Adrenal gland (tissue), 9 donors: ENCODE measurements at regions not wholly inside any gene's neighbourhood (a gene's known extent, or its start where the extent isn't known, plus 50 kb on each side); places are given as distances from the start of the nearest gene placed in this dataset.

Experiments used
- DNase-seq, 7 donors: peaks; one replicate each; pipeline ENCODE4 v3.0.0-alpha.2; 2019 to 2020
- H3K27ac ChIP-seq, 5 donors: fragments of 200-600 bp; sonication (generic) in 4 of 5; 1 replicate in 3 of 5; 2 replicates in 2 of 5; pipeline versions ENCODE4 v1.5.1 to v1.8.0; 2016 to 2020; ENCODE audit warnings: mild to moderate bottlenecking in 1 of 5
- H3K27me3 ChIP-seq: fragments of 200-600 bp; 2 replicates; pipeline ENCODE4 v1.8.0; 2021
- H3K36me3 ChIP-seq, 2 donors: fragments of 200-600 bp; replicated peaks in 1 of 2; 1 replicate in 1 of 2; 2 replicates in 1 of 2; pipeline versions ENCODE4 v1.5.1 to v1.8.0; 2018 to 2022
- H3K4me1 ChIP-seq, 2 donors: fragments of 200-600 bp; replicated peaks in 1 of 2; 1 replicate in 1 of 2; 2 replicates in 1 of 2; pipeline versions ENCODE4 v1.5.1 to v1.8.0; 2018 to 2021
- H3K4me3 ChIP-seq, 4 donors: fragments of 200-600 bp; sonication (generic) in 3 of 4; one replicate each; pipeline ENCODE4 v1.5.1; 2016 to 2018
- H3K9me3 ChIP-seq, 3 donors: fragments of 200-600 bp; sonication (generic) in 1 of 3; replicated peaks in 1 of 3; 1 replicate in 2 of 3; 2 replicates in 1 of 3; pipeline versions ENCODE4 v1.5.1 to v1.8.0; 2016 to 2021
- CTCF ChIP-seq, 6 experiments: fragments of 450-650 bp in 4 of 6; fragments of 200-600 bp in 2 of 6; sonication (generic) in 1 of 6; IDR thresholded peaks; 1 replicate in 5 of 6; 2 replicates in 1 of 6; pipeline versions ENCODE4 v1.5.1 to v1.8.0; 2016 to 2021; ENCODE audit warnings: antibody characterized with exemption in 6 of 6, mild to moderate bottlenecking in 2 of 6, moderate library complexity in 1 of 6
- POLR2A ChIP-seq, 2 donors: fragments of 450-650 bp; IDR thresholded peaks; one replicate each; pipeline ENCODE4 v1.6.1; 2017; ENCODE audit warnings: antibody characterized with exemption in 2 of 2, mild to moderate bottlenecking in 2 of 2, moderate library complexity in 1 of 2
- WGBS, 4 donors: extraction: QIAGEN DNeasy Blood & Tissue Kit in 2 of 4; methylation state at CpG; one replicate each; pipeline versions ENCODE4 v1.1.5 to v1.1.7; 2013 to 2017; 5-methylcytosine and 5-hydroxymethylcytosine counted together
- intact Hi-C, 2 donors: fragments of 100-400 bp; cut with DNase I; formaldehyde crosslinking; loops; one replicate each; pipeline versions ENCODE4 v1.14.1 to v1.15.0; 2022 to 2023
- donor health status: healthy with polysubstance abuse.
- donor health status: Bipolar disorder and iron deficiency.
- donor health status: DM: yes; HTN: yes; CAD: no.
- donor health status: DM: no; HTN: no; CAD: no.
- donor health status: DM: no; HTN: no; CAD: no.

GRCh38 chr12:53866727-53867126 is 71.9 kb upstream of the HOXC13 start:
- intact Hi-C loops: no loop called here
- Histone ChIP-seq H3K4me3 (no peak overlapping the region), H3K36me3 (no peaks in the 10 kb centered on the region), H3K4me1 (no peaks in the 10 kb centered on the region), H3K9me3 (no peaks in the 10 kb centered on the region), H3K27ac (no peak overlapping the region), H3K27me3 (peaks cover 22% of the 10 kb centered on the region)
- TF ChIP-seq POLR2A (IDR thresholded peaks at IDR 0.05): no peak
- WGBS, 4 donors: 56 to 74% (median 65%) methylated on average over 3 of the region's 3 CpGs
- no peak for DNase-seq

GRCh38 chr12:53867216-53868012 is 71.2 kb upstream of the HOXC13 start:
- no peaks in the 10 kb centered on the region for H3K9me3 ChIP-seq
- DNase-seq: peak in 3 of 7 donors; percentile 2 to 23 (median 20)
- H3K36me3 ChIP-seq: no peaks in the 10 kb centered on the region
- H3K4me1 ChIP-seq: no peaks in the 10 kb centered on the region
- intact Hi-C loops: no loop called here
- TF ChIP-seq POLR2A (IDR thresholded peaks at IDR 0.05) (no peak), CTCF (IDR thresholded peaks at IDR 0.05) (no peak)
- peaks cover 24% of the 10 kb centered on the region for H3K27me3 ChIP-seq
- no peak overlapping the region for H3K27ac ChIP-seq
- WGBS, 4 donors: 19 to 40% (median 26%) methylated on average over 3 of the region's 3 CpGs
- no peak overlapping the region for H3K4me3 ChIP-seq

- Histone ChIP-seq H3K27me3 (peaks cover 27% of the 10 kb centered on the region), H3K27ac (no peak overlapping the region), H3K4me1 (no peaks in the 10 kb centered on the region), H3K4me3 (no peak overlapping the region), H3K36me3 (no peaks in the 10 kb centered on the region), H3K9me3 (no peaks in the 10 kb centered on the region)
- no peak for DNase-seq
- TF ChIP-seq POLR2A (IDR thresholded peaks at IDR 0.05) (no peak), CTCF (IDR thresholded peaks at IDR 0.05) (no peak)
- WGBS, 4 donors: 60 to 74% (median 64%) methylated on average over 4 to 5 of the region's 5 CpGs
- intact Hi-C loops: no loop called here
Measured at GRCh38 chr12:53868511-53868986, 70.1 kb upstream of the HOXC13 start.

GRCh38 chr12:53869500-53869899 is 69.1 kb upstream of the HOXC13 start:
- Histone ChIP-seq H3K4me1 (no peaks in the 10 kb centered on the region), H3K4me3 (no peak overlapping the region), H3K27me3 (peaks cover 27% of the 10 kb centered on the region), H3K27ac (no peak overlapping the region), H3K9me3 (no peaks in the 10 kb centered on the region), H3K36me3 (no peaks in the 10 kb centered on the region)
- 77 to 97% (median 89%) methylated on average over 1 of the region's 1 CpG for WGBS, 4 donors
- TF ChIP-seq POLR2A (IDR thresholded peaks at IDR 0.05): no peak
- no peak for TF ChIP-seq CTCF (IDR thresholded peaks at IDR 0.05)
- intact Hi-C loops: no loop called here
- DNase-seq: no peak

GRCh38 chr12:53870117-53870516 is 68.5 kb upstream of the HOXC13 start:
- intact Hi-C loops: no loop called here
- no peaks in the 10 kb centered on the region for H3K4me1 ChIP-seq
- no peak for DNase-seq
- H3K27me3 ChIP-seq: peaks cover 27% of the 10 kb centered on the region
- no peak overlapping the region for H3K4me3 ChIP-seq
- no peaks in the 10 kb centered on the region for H3K9me3 ChIP-seq
- TF ChIP-seq POLR2A (IDR thresholded peaks at IDR 0.05): no peak
- no peak for TF ChIP-seq CTCF (IDR thresholded peaks at IDR 0.05)
- no peak overlapping the region for H3K27ac ChIP-seq
- 64 to 77% (median 67%) methylated on average over 4 of the region's 4 CpGs for WGBS, 4 donors
- no peaks in the 10 kb centered on the region for H3K36me3 ChIP-seq
